A549 (cell line): ENCODE measurements at regions not wholly inside any gene's neighbourhood (a gene's known extent, or its start where the extent isn't known, plus 50 kb on each side); places are given as distances from the start of the nearest gene placed in this dataset.

Source experiments
- ATAC-seq, 2 experiments: fragments of 200-7000 bp in 1 of 2; fragments of >200 bp in 1 of 2; cut with Nextera tagmentation in 1 of 2; cut with Tn5 transposase in 1 of 2; 3 replicates each; pipeline versions ENCODE4 v1.8.0 to v1.9.1; 2018 to 2020; ENCODE audit warnings: mild to moderate bottlenecking in 1 of 2, moderate library complexity in 1 of 2
- CTCF ChIA-PET: fragments of 300-600 bp; sonication (Branson Sonifier 250); formaldehyde crosslinking; extraction: SDS; loops from one replicate; lab custom pipeline; 2021; ENCODE audit warnings: antibody characterized with exemption, inconsistent platforms; lab: Yijun Ruan, JAX
- POLR2A ChIA-PET: fragments of 350-600 bp; formaldehyde crosslinking; extraction: SDS; loops from one replicate; lab custom pipeline; 2021; ENCODE audit warnings: antibody characterized with exemption, inconsistent platforms; lab: Yijun Ruan, JAX
- DNase-seq, 2 experiments: peaks; one replicate each; pipeline versions ENCODE4 v3.0.0 to v3.0.0-alpha.2; 2011 to 2016; ENCODE audit warnings: low read depth in 1 of 2, low spot score in 1 of 2
- FAIRE-seq: peaks from 2 replicates; lab custom pipeline; 2011; peaks lifted over from hg19 to GRCh38; lab: Jason Lieb, UNC
- H3K27ac ChIP-seq, 2 experiments: fragments of >200 bp; sonication (Bioruptor Twin); formaldehyde crosslinking; 3 replicates each; pipeline ENCODE4 v1.5.1; 2016 to 2017
- H3K4me1 ChIP-seq: fragments of >200 bp; sonication (Bioruptor Twin); formaldehyde crosslinking; 3 replicates; pipeline ENCODE4 v1.6.1; 2016
- H3K4me2 ChIP-seq: fragments of >200 bp; sonication (Bioruptor Twin); formaldehyde crosslinking; 3 replicates; pipeline ENCODE4 v1.6.1; 2016
- H3K4me3 ChIP-seq: fragments of >200 bp; sonication (Bioruptor Twin); formaldehyde crosslinking; 3 replicates; pipeline ENCODE4 v1.5.1; 2016
- H3K9me3 ChIP-seq: fragments of >200 bp; sonication (Bioruptor Twin); formaldehyde crosslinking; 3 replicates; pipeline ENCODE4 v1.6.1; 2016
- ATOH8 ChIP-seq: fragments of 250-450 bp; sonication (Bioruptor Pico); IDR thresholded peaks from 2 replicates; pipeline ENCODE4 v1.5.0; 2020; ENCODE audit warnings: low read depth, mild to moderate bottlenecking, moderate library complexity
- BHLHE40 ChIP-seq: IDR thresholded peaks from 2 replicates; pipeline ENCODE4 v1.6.1; 2012; ENCODE audit warnings: low read depth, low read length, inconsistent platforms
- CBX2 ChIP-seq: fragments of 200-600 bp; sonication (generic); IDR thresholded peaks from 2 replicates; pipeline ENCODE4 v1.6.1; 2016; ENCODE audit warnings: low read depth, mild to moderate bottlenecking, borderline replicate concordance
- CBX8 ChIP-seq: fragments of 200-600 bp; sonication (generic); IDR thresholded peaks from 2 replicates; pipeline ENCODE4 v1.6.1; 2016
- CEBPB ChIP-seq, 2 experiments: fragments of >200 bp in 1 of 2; sonication (Bioruptor Twin) in 1 of 2; formaldehyde crosslinking in 1 of 2; IDR thresholded peaks; 2 replicates each; pipeline ENCODE4 v1.6.1; 2012 to 2016
- EHF ChIP-seq: fragments of 250-450 bp; sonication (Bioruptor Pico); IDR thresholded peaks from 2 replicates; pipeline ENCODE4 v1.5.0; 2020; ENCODE audit warnings: mild to moderate bottlenecking
- EHMT2 ChIP-seq: fragments of 200-600 bp; sonication (generic); IDR thresholded peaks from 2 replicates; pipeline ENCODE4 v1.6.1; 2016; ENCODE audit warnings: antibody characterized with exemption, low read depth, mild to moderate bottlenecking, moderate library complexity
- EP300 ChIP-seq, 2 experiments: fragments of >200 bp; sonication (Bioruptor Twin); formaldehyde crosslinking; IDR thresholded peaks; 2 replicates in 1 of 2; 3 replicates in 1 of 2; pipeline ENCODE4 v1.6.1; 2016 to 2017
- ESRRA ChIP-seq: fragments of 150-350 bp; IDR thresholded peaks from 2 replicates; pipeline ENCODE4 v1.6.1; 2014; ENCODE audit warnings: mild to moderate bottlenecking, low read length, borderline replicate concordance
- FOXS1 ChIP-seq: fragments of 250-450 bp; sonication (Bioruptor Pico); IDR thresholded peaks from 2 replicates; pipeline ENCODE4 v1.5.0; 2020; ENCODE audit warnings: mild to moderate bottlenecking, moderate library complexity
- GATA3 ChIP-seq: IDR thresholded peaks from 2 replicates; pipeline ENCODE4 v1.6.1; 2012; ENCODE audit warnings: borderline replicate concordance
- JUNB ChIP-seq: fragments of >200 bp; sonication (Bioruptor Twin); formaldehyde crosslinking; IDR thresholded peaks from 2 replicates; pipeline ENCODE4 v1.6.1; 2016
- KDM1A ChIP-seq: fragments of 200-600 bp; sonication (generic); IDR thresholded peaks from 2 replicates; pipeline ENCODE4 v1.6.1; 2016; ENCODE audit warnings: low read depth, mild to moderate bottlenecking
- KDM5A ChIP-seq: fragments of 200-600 bp; sonication (generic); IDR thresholded peaks from 2 replicates; pipeline ENCODE4 v1.6.1; 2016; ENCODE audit warnings: antibody characterized with exemption, mild to moderate bottlenecking
- MAFK ChIP-seq: fragments of 450-650 bp; IDR thresholded peaks from 2 replicates; pipeline ENCODE4 v1.6.1; 2014; ENCODE audit not compliant: partially characterized antibody
- MYC ChIP-seq: IDR thresholded peaks from 2 replicates; pipeline ENCODE4 v1.6.1; 2012; ENCODE audit warnings: mild to moderate bottlenecking, inconsistent platforms, low read length, improper control_type of control experiment, borderline replicate concordance
- PHF8 ChIP-seq: fragments of 200-600 bp; sonication (generic); IDR thresholded peaks from 2 replicates; pipeline ENCODE4 v1.6.1; 2016; ENCODE audit warnings: low read depth, mild to moderate bottlenecking, antibody characterized with exemption, moderate library complexity, borderline replicate concordance
- RAD21 ChIP-seq, 2 experiments: fragments of >200 bp in 1 of 2; sonication (Bioruptor Twin) in 1 of 2; formaldehyde crosslinking in 1 of 2; IDR thresholded peaks in 1 of 2; conservative IDR thresholded peaks in 1 of 2; 2 replicates in 1 of 2; 3 replicates in 1 of 2; pipeline ENCODE4 v1.6.1; 2012 to 2018; ENCODE audit warnings: inconsistent platforms in 1 of 2
- RARB ChIP-seq: fragments of 250-450 bp; sonication (Bioruptor Pico); IDR thresholded peaks from 2 replicates; pipeline ENCODE4 v1.8.0; 2021; ENCODE audit warnings: mild to moderate bottlenecking, moderate library complexity
- RNF2 ChIP-seq: fragments of 200-600 bp; sonication (generic); IDR thresholded peaks from 2 replicates; pipeline ENCODE4 v1.6.1; 2016; ENCODE audit warnings: low read depth, mild to moderate bottlenecking, antibody characterized with exemption, moderate library complexity, borderline replicate concordance
- SMC3 ChIP-seq: fragments of >200 bp; sonication (Bioruptor Twin); formaldehyde crosslinking; IDR thresholded peaks from 3 replicates; pipeline ENCODE4 v1.6.1; 2018; ENCODE audit warnings: inconsistent platforms
- SREBF2 ChIP-seq: fragments of 450-650 bp; IDR thresholded peaks from 2 replicates; pipeline ENCODE4 v1.6.1; 2014; ENCODE audit warnings: mild to moderate bottlenecking, moderate library complexity
- TP53 ChIP-seq: fragments of 250-450 bp; sonication (Bioruptor Pico); IDR thresholded peaks from 2 replicates; pipeline ENCODE4 v1.5.0; 2021; ENCODE audit warnings: mild to moderate bottlenecking, moderate library complexity
- ZC3H11A ChIP-seq: fragments of 450-650 bp; IDR thresholded peaks from 2 replicates; pipeline ENCODE4 v1.6.1; 2014; ENCODE audit warnings: antibody characterized with exemption, mild to moderate bottlenecking
- WGBS: methylation state at CpG from one replicate; pipeline ENCODE4 v1.1.6; 2017; ENCODE audit errors: missing lambda C conversion rate; 5-methylcytosine and 5-hydroxymethylcytosine counted together
- TF ChIP-seq, protein P1 (sequence below): fragments of 150-350 bp; IDR thresholded peaks from 2 replicates; pipeline ENCODE4 v1.6.1; 2014; ENCODE audit warnings: low read depth, mild to moderate bottlenecking, low read length

GRCh38 chr9:85228111-85228855 is 513.5 kb downstream of the AGTPBP1 start:
- TF ChIP-seq SREBF2 (no peak), EP300 (IDR thresholded peaks at IDR 0.05) (no peak), ESRRA (no peak), ATOH8 (CRISPR knock-in tag) (no peak), MAFK (no peak), KDM1A (no peak), BHLHE40 (no peak), RAD21 (conservative IDR thresholded peaks at IDR 0.05 in 1 of 2, IDR thresholded peaks at IDR 0.05 in 1 of 2) (no peak)
- TF ChIP-seq, all 56 proteins: peak for 0
- no peak for FAIRE-seq
- no peaks in the 10 kb centered on the region for H3K9me3 ChIP-seq
- no peak overlapping the region for H3K27ac ChIP-seq
- ATAC-seq, result no peak
- no peak for DNase-seq
- no peak overlapping the region for H3K4me2 ChIP-seq
- ChIA-PET POLR2A (no interaction called here), CTCF (no interaction called here)
- 79% methylated on average over 9 of the region's 9 CpGs for WGBS
- H3K4me1 ChIP-seq, result no peaks in the 10 kb centered on the region
- no peak overlapping the region for H3K4me3 ChIP-seq

DNA sequence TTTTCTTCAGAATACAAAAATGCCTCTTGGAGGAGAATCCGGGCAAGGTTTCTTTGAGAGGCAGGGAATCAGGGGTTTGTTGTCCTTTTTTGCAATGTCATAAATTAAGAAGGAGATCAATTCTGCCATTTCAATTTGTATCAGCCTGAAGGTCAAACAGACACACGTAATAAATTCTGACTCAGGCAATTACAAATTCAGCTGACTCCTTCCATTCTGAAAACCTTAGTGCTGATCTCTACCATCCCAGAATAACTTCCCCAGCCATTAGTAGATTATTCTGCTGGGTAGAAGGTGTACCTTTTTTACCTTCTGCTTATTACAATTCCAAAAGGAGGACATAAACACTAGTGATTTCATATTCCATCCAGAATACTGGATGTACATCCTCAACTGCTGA is 516.6 kb downstream of the AGTPBP1 start:
- CTCF ChIA-PET, result no interaction called here
- ATAC-seq (no peak), DNase-seq (no peak), FAIRE-seq (no peak)
- Histone ChIP-seq H3K9me3 (no peaks in the 10 kb centered on the region), H3K4me3 (no peak overlapping the region), H3K27ac (no peak overlapping the region), H3K4me1 (no peaks in the 10 kb centered on the region), H3K4me2 (no peak overlapping the region)
- TF ChIP-seq ATOH8 (CRISPR knock-in tag) (no peak), RNF2 (no peak), KDM1A (no peak), SMC3 (no peak), RARB (CRISPR knock-in tag) (no peak), CEBPB (IDR thresholded peaks at IDR 0.05) (no peak), EHMT2 (no peak), JUNB (no peak), EHF (CRISPR knock-in tag) (no peak), FOXS1 (no peak), SREBF2 (no peak), PHF8 (no peak), ZC3H11A (no peak), CBX8 (no peak), TP53 (CRISPR knock-in tag) (no peak), MYC (no peak), KDM5A (no peak), CBX2 (no peak), GATA3 (no peak)
- TF ChIP-seq, protein P1, sequence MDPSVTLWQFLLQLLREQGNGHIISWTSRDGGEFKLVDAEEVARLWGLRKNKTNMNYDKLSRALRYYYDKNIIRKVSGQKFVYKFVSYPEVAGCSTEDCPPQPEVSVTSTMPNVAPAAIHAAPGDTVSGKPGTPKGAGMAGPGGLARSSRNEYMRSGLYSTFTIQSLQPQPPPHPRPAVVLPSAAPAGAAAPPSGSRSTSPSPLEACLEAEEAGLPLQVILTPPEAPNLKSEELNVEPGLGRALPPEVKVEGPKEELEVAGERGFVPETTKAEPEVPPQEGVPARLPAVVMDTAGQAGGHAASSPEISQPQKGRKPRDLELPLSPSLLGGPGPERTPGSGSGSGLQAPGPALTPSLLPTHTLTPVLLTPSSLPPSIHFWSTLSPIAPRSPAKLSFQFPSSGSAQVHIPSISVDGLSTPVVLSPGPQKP, result no peak
- POLR2A ChIA-PET, result no interaction called here
- 19% methylated on average over 2 of the region's 2 CpGs for WGBS
